Heart right ventricle (tissue), 16 donors: ENCODE measurements at regions not wholly inside any gene's neighbourhood (a gene's known extent, or its start where the extent isn't known, plus 50 kb on each side); places are given as distances from the start of the nearest gene placed in this dataset.

Source experiments
- ATAC-seq, 8 donors: fragments of 200-7000 bp; cut with Tn5 transposase; one replicate each; pipeline ENCODE4 v1.9.1; 2020; ENCODE audit warnings: mild to moderate bottlenecking in 8 of 8, moderate library complexity in 8 of 8, moderate number of reproducible peaks in 1 of 8
- DNase-seq, 2 donors: peaks; one replicate each; pipeline ENCODE4 v3.0.0-alpha.2; 2020
- H3K27ac ChIP-seq, 10 donors: fragments of 200-600 bp; sonication (generic) in 2 of 10; one replicate each; pipeline versions ENCODE4 v1.5.0 to v1.8.0; 2020 to 2022; ENCODE audit warnings: mild to moderate bottlenecking in 3 of 10
- H3K27me3 ChIP-seq, 7 donors: fragments of 200-600 bp; one replicate each; pipeline ENCODE4 v1.8.0; 2021 to 2022; ENCODE audit warnings: mild to moderate bottlenecking in 2 of 7
- H3K36me3 ChIP-seq, 9 donors: fragments of 200-600 bp; sonication (generic) in 1 of 9; one replicate each; pipeline versions ENCODE4 v1.5.0 to v1.8.0; 2020 to 2022; ENCODE audit warnings: mild to moderate bottlenecking in 2 of 9
- H3K4me1 ChIP-seq, 9 donors: fragments of 200-600 bp; sonication (generic) in 1 of 9; one replicate each; pipeline versions ENCODE4 v1.5.0 to v1.8.0; 2020 to 2022; ENCODE audit warnings: mild to moderate bottlenecking in 4 of 9
- H3K4me3 ChIP-seq, 10 donors: fragments of 200-600 bp; sonication (generic) in 2 of 10; one replicate each; pipeline versions ENCODE4 v1.5.0 to v1.8.0; 2020 to 2022; ENCODE audit warnings: mild to moderate bottlenecking in 7 of 10, moderate library complexity in 2 of 10
- H3K9me3 ChIP-seq, 11 donors: fragments of 200-600 bp in 10 of 11; sonication (generic) in 2 of 11; one replicate each; pipeline versions ENCODE4 v1.5.0 to v1.8.0; 2013 to 2022; ENCODE audit warnings: mild to moderate bottlenecking in 2 of 11, control low read depth in 1 of 11, moderate library complexity in 1 of 11
- CTCF ChIP-seq, 9 donors: fragments of 200-600 bp; sonication (generic) in 2 of 9; IDR thresholded peaks; one replicate each; pipeline versions ENCODE4 v1.5.0 to v1.8.0; 2021 to 2022; ENCODE audit warnings: antibody characterized with exemption in 9 of 9, mild to moderate bottlenecking in 5 of 9, moderate library complexity in 1 of 9
- WGBS, 2 donors: extraction: QIAGEN DNeasy Blood & Tissue Kit; methylation state at CpG; one replicate each; pipeline ENCODE4 v1.1.7; 2013; ENCODE audit warnings: inconsistent platforms in 1 of 2; 5-methylcytosine and 5-hydroxymethylcytosine counted together
- intact Hi-C, 10 donors: fragments of 100-400 bp; cut with DNase I; formaldehyde crosslinking; loops; one replicate each; pipeline versions ENCODE4 v1.11.1 to v1.14.2; 2022
- donor health status: Arrhythmogenic right ventricular cardiomyopathy.
- donor health status: ischemic (EF 13 %, LVEDD 7.1; RV severe dilation, severe dysfunction).
- donor health status: healthy with polysubstance abuse.
- donor health status: DM: no; HTN: yes; CAD: no.
- donor health status: DM: no; HTN: no; CAD: no.
- donor health status: ischemic (EF 25% LVEDD 6.9; RV normal size, moderate dysfunction).
- donor health status: ischemic (EF 25% LVEDD 5.7; RV mildly dilated, moderate dysfunction).
- donor health status: healthy.
- donor health status: DM: yes; HTN: yes; CAD: no.
- donor health status: Ischemic cardiomyopathy.
- donor health status: ischemic (EF 35%, LVEDD 5.7; RV mildly dilated, moderate dysfunction).
- donor health status: nonischemic (EF 11% LVEDD 7.7; RV severe dilation, severe dysfunction).
- donor health status: DM: yes; HTN: yes; CAD: no.
- donor health status: PGD.
- donor health status: ischemic (EF 29% LVEDD 5.4; RV normal size, mild dysfunction).
- donor health status: nonischemic (EF 23%, LVEDD 6.1; RV moderate dilation, normal function).

- Histone ChIP-seq H3K4me3 (no peak overlapping the region), H3K27ac (no peak overlapping the region), H3K36me3 (no peaks in the 10 kb centered on the region), H3K4me1 (no peaks in the 10 kb centered on the region), H3K27me3 (peaks cover 0 to 13% (median 0%) of the 10 kb centered on the region in 7 donors), H3K9me3 (peaks cover 0 to 5% (median 0%) of the 10 kb centered on the region in 11 donors)
- intact Hi-C loops: no loop called here
- WGBS, 2 donors: 67 to 74% methylated on average over 5 of the region's 5 CpGs
- no peak for TF ChIP-seq CTCF (IDR thresholded peaks at IDR 0.05)
- DNase-seq: no peak
- no peak for ATAC-seq
Measured at GRCh38 chrX:114361076-114361725, 222.7 kb upstream of the HTR2C start.

GRCh38 chrX:114363346-114363745 lies 220.5 kb upstream of the HTR2C start:
- no peak overlapping the region for H3K4me3 ChIP-seq
- TF ChIP-seq CTCF (IDR thresholded peaks at IDR 0.05): no peak
- WGBS, 2 donors: 92 to 100% methylated on average over 1 of the region's 1 CpG
- DNase-seq: no peak
- no peaks in the 10 kb centered on the region for H3K9me3 ChIP-seq
- no peak overlapping the region for H3K27ac ChIP-seq
- no peak for ATAC-seq
- peaks cover 0 to 22% (median 0%) of the 10 kb centered on the region in 7 donors for H3K27me3 ChIP-seq
- intact Hi-C loops: no loop called here
- H3K4me1 ChIP-seq: no peaks in the 10 kb centered on the region
- no peaks in the 10 kb centered on the region for H3K36me3 ChIP-seq

GRCh38 chrX:114365065-114365834 lies 218.6 kb upstream of the HTR2C start:
- Histone ChIP-seq H3K4me3 (no peak overlapping the region), H3K36me3 (no peaks in the 10 kb centered on the region), H3K27me3 (peaks cover 0 to 30% (median 0%) of the 10 kb centered on the region in 7 donors), H3K27ac (no peak overlapping the region), H3K4me1 (no peaks in the 10 kb centered on the region), H3K9me3 (peaks cover 0 to 10% (median 0%) of the 10 kb centered on the region in 11 donors)
- WGBS, 2 donors: 68 to 69% methylated on average over 5 of the region's 5 CpGs
- intact Hi-C loops: no loop called here
- TF ChIP-seq CTCF (IDR thresholded peaks at IDR 0.05): no peak
- ATAC-seq (no peak), DNase-seq (no peak)

- no peaks in the 10 kb centered on the region for H3K36me3 ChIP-seq
- H3K27ac ChIP-seq: no peak overlapping the region
- DNase-seq (no peak), ATAC-seq (no peak)
- 73 to 77% methylated on average over 2 of the region's 2 CpGs for WGBS, 2 donors
- H3K27me3 ChIP-seq: peaks cover 0 to 17% (median 0%) of the 10 kb centered on the region in 7 donors
- no peak overlapping the region for H3K4me3 ChIP-seq
- no peaks in the 10 kb centered on the region for H3K4me1 ChIP-seq
- TF ChIP-seq CTCF (IDR thresholded peaks at IDR 0.05): no peak
- H3K9me3 ChIP-seq: peaks cover 0 to 13% (median 0%) of the 10 kb centered on the region in 11 donors
- intact Hi-C loops: no loop called here
Measured at GRCh38 chrX:114372937-114373336, 210.9 kb upstream of the HTR2C start.
